ENCODE measurements at regions not wholly inside any gene's neighbourhood (a gene's known extent, or its start where the extent isn't known, plus 50 kb on each side); places are given as distances from the start of the nearest gene placed in this dataset.

DNA sequence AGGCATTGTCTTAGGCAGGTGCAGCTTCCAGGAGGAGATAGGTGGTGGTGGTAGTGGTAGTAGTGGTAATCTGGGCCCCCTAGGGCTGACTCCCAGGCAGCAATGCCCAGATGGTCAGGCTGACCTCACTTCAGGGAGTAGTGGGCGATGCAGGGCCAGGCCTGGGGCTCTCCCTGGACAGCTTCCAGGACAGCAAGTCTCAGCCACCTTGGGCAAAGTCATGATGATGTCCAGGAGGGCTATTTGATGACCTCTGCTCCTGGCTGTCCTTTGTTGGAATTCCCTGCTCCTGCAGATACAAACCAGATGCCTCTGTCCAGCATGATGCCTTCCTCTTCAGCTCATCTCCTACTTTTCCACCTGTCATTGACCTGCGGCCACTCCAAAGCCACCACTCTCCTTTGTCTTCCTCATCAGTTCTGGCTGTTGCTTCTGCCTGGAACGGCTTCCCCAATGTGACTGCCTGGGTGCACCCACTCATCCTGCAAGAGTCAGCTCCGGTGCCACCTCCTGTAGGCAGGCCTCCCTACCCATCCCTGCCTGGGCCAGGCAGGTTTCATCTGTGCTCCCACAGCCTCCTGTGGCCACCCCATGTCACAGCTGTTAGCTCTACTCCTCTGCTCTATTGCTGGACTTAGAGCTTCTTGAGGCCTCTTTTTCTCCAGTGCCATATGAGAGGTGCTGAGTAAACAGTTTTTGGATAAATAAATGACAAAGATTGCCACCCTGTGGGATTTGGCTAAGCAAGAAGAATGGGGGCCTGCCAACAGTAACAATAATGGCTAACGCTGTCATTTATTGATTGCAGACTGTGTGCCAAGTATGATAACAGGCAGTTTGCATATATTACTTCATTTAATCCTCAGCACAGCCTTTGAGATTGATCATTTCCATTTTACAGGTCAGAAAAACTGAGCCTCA is 172.9 kb upstream of the NECTIN1 start (continued):
- TF ChIP-seq CUX1 (IDR thresholded peaks at IDR 0.05; ENCODE audit: insufficient replicate concordance, low read depth, low read length): no peak
- no peak for TF ChIP-seq CHD2 (IDR thresholded peaks at IDR 0.05; ENCODE audit: borderline replicate concordance, low read depth, low read length)
- no peak for TF ChIP-seq ZBTB11 (CRISPR knock-in tag; IDR thresholded peaks at IDR 0.05)
- TF ChIP-seq TBL1XR1 (IDR thresholded peaks at IDR 0.05; ENCODE audit: low read depth, low read length): no peak
- TF ChIP-seq, protein P1, sequence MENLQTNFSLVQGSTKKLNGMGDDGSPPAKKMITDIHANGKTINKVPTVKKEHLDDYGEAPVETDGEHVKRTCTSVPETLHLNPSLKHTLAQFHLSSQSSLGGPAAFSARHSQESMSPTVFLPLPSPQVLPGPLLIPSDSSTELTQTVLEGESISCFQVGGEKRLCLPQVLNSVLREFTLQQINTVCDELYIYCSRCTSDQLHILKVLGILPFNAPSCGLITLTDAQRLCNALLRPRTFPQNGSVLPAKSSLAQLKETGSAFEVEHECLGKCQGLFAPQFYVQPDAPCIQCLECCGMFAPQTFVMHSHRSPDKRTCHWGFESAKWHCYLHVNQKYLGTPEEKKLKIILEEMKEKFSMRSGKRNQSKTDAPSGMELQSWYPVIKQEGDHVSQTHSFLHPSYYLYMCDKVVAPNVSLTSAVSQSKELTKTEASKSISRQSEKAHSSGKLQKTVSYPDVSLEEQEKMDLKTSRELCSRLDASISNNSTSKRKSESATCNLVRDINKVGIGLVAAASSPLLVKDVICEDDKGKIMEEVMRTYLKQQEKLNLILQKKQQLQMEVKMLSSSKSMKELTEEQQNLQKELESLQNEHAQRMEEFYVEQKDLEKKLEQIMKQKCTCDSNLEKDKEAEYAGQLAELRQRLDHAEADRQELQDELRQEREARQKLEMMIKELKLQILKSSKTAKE (IDR thresholded peaks at IDR 0.05; ENCODE audit: low read depth, poor library complexity, severe bottlenecking): no peak
- no peak for TF ChIP-seq SPI1 (IDR thresholded peaks at IDR 0.05; ENCODE audit: borderline replicate concordance, insufficient read depth, low read depth, low read length)
- no peak for TF ChIP-seq PBX3 (IDR thresholded peaks at IDR 0.05; ENCODE audit: insufficient replicate concordance, low read depth, low read length)
- no peak for TF ChIP-seq STAT1 (conservative IDR thresholded peaks at IDR 0.05)
- TF ChIP-seq, protein P2, sequence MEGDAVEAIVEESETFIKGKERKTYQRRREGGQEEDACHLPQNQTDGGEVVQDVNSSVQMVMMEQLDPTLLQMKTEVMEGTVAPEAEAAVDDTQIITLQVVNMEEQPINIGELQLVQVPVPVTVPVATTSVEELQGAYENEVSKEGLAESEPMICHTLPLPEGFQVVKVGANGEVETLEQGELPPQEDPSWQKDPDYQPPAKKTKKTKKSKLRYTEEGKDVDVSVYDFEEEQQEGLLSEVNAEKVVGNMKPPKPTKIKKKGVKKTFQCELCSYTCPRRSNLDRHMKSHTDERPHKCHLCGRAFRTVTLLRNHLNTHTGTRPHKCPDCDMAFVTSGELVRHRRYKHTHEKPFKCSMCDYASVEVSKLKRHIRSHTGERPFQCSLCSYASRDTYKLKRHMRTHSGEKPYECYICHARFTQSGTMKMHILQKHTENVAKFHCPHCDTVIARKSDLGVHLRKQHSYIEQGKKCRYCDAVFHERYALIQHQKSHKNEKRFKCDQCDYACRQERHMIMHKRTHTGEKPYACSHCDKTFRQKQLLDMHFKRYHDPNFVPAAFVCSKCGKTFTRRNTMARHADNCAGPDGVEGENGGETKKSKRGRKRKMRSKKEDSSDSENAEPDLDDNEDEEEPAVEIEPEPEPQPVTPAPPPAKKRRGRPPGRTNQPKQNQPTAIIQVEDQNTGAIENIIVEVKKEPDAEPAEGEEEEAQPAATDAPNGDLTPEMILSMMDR (IDR thresholded peaks at IDR 0.05 in 2 of 3, conservative IDR thresholded peaks at IDR 0.05 in 1 of 3; ENCODE audit: control insufficient read depth in 2 of 3, extremely low read depth in 1 of 3, insufficient read depth in 1 of 3, low read depth in 3 of 3, low read length in 3 of 3): no peak
- TF ChIP-seq NKRF (conservative IDR thresholded peaks at IDR 0.05): no peak
